Right lobe of liver (tissue), 4 donors: ENCODE measurements at regions not wholly inside any gene's neighbourhood (a gene's known extent, or its start where the extent isn't known, plus 50 kb on each side); places are given as distances from the start of the nearest gene placed in this dataset.

Source experiments
- CTCF ChIP-seq, 4 donors: fragments of 200-600 bp in 3 of 4; fragments of 450-650 bp in 1 of 4; IDR thresholded peaks; one replicate each; pipeline versions ENCODE4 v1.5.1 to v1.8.0; 2016 to 2022; ENCODE audit warnings: antibody characterized with exemption in 4 of 4, mild to moderate bottlenecking in 2 of 4
- POLR2A ChIP-seq: fragments of 450-650 bp; IDR thresholded peaks from one replicate; pipeline ENCODE4 v1.6.1; 2017; ENCODE audit warnings: antibody characterized with exemption, mild to moderate bottlenecking
- donor health status: DM: no; HTN: no; CAD: no.
- donor health status: DM: no; HTN: no; CAD: no.
- donor health status: DM: no; HTN: yes; CAD: no.

GRCh38 chr5:73256862-73257261 is 83.9 kb downstream of the TMEM174 start:
- no peak for TF ChIP-seq CTCF (IDR thresholded peaks at IDR 0.05)
- TF ChIP-seq POLR2A: no peak
